Anterior cingulate cortex (tissue), 58 donors: ENCODE measurements at regions not wholly inside any gene's neighbourhood (a gene's known extent, or its start where the extent isn't known, plus 50 kb on each side); places are given as distances from the start of the nearest gene placed in this dataset.
"Not testable (repeated sequence)": the region's sequence is repeated elsewhere in the genome, so short reads cannot be mapped to it uniquely, and the experiment has no call there.

Experiments used
- DNase-seq, 58 donors: peaks; one replicate each; lab custom pipeline; 2025; lab: John Stamatoyannopoulos, UW

GRCh38 chr2:149894760-149895159 is 307.2 kb upstream of the MMADHC start:
- peak in 1 of 58 donors; percentile 17 for DNase-seq

- DNase-seq, result no peak
Observed at GRCh38 chr2:149894226-149894625, 306.7 kb upstream of the MMADHC start.

GRCh38 chr2:149892563-149892962 is 305.0 kb upstream of the MMADHC start:
- no peak for DNase-seq

DNA sequence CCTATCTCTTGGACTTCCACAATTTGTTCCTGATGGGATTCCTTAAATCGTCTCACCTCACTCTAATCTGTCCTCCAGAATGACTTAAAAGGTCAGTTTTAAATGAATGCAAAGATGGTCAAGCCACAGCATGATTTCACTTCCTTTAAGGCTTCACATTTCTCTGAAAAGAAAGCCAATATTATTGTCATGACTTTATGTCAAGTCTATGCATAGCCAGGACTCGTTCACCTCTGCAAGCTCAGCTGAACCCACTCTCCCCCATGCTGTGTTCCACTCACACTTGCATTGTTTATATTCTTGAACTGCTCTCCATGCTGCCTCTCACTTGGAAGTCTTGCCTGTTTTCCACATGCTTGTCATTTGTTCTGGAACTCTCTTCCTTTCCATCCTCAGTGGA is 298.4 kb upstream of the MMADHC start:
- no peak for DNase-seq

DNA sequence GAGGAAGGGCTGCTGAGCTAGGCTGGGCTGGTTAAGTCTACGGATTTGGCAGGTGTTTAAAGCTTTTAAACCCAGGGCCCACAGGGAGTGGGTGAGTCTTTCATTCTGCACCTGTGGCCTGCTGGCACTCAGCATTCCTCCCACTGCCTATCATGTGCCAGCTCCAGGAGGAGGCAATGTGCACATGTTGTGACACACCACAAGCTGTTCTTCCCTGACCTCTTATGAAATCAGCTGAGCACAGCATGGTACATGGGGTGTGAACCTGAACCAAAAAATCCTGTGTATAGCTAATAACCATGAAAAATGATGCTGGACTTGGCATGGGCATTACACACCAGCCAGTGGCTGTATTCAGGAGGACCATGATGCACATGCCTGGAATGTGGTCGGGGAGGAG is 297.9 kb upstream of the MMADHC start:
- DNase-seq, result no peak

DNA sequence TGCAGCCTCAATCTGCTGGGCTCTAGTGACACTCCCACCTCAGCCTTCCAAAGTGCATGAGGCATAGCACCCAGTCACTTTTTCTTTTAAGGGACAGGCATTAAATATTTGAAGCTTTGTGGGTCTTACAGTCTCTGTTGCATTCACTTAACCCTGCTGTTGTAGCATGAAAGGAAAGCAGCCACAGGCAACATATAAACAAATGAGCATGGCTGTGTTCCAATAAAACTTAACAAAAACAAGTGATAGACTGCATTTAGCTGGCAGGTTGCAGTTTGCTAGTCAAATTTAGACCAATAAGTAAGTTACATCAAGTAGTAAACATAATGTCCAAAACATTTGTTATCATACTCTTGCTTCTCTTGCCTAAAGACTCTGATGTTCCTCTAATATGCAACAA is 297.3 kb upstream of the MMADHC start:
- no peak for DNase-seq

DNA sequence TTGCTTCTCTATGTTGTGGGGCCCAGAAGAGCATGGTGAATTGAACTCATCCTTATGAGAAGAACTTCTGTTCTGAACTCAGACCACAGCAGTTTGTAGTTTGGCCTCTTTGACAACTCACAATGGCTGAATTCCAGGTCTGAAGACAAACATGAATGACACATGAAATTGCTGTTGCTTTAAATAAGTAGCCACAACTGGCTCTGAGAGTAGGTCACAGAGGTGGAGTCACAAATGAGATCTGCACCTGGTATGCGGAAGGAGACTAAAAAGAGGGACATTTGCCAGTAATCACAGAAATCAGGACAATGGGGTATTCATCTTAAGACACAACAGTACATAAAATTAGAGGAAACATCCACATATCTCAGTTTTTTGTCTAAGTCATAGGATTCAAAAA is 290.3 kb upstream of the MMADHC start:
- DNase-seq, result no peak

GRCh38 chr2:149877074-149877473 is 289.5 kb upstream of the MMADHC start:
- DNase-seq, result no peak

GRCh38 chr2:149873936-149874335 is 286.4 kb upstream of the MMADHC start:
- no peak for DNase-seq

GRCh38 chr2:149872638-149873150 is 285.1 kb upstream of the MMADHC start:
- no peak for DNase-seq

DNA sequence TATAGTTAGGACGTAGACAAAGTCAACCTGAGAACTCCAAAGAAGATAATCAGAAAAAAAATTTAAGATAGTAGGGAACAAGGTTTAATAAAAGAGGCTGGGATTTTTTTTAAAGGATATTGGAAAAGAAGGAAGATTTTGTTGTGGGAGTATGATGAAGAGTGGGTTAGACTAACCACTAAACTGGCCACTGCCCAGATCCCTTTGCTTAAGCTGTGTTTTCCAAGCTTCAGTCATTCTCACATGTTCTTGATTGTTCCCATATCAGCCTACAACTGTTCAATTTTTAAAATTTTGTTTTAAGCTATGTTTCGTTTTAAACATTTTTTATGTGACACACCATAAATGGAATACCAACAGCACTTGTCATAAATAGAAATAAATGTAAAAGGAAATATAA is 284.5 kb upstream of the MMADHC start:
- no peak for DNase-seq

DNA sequence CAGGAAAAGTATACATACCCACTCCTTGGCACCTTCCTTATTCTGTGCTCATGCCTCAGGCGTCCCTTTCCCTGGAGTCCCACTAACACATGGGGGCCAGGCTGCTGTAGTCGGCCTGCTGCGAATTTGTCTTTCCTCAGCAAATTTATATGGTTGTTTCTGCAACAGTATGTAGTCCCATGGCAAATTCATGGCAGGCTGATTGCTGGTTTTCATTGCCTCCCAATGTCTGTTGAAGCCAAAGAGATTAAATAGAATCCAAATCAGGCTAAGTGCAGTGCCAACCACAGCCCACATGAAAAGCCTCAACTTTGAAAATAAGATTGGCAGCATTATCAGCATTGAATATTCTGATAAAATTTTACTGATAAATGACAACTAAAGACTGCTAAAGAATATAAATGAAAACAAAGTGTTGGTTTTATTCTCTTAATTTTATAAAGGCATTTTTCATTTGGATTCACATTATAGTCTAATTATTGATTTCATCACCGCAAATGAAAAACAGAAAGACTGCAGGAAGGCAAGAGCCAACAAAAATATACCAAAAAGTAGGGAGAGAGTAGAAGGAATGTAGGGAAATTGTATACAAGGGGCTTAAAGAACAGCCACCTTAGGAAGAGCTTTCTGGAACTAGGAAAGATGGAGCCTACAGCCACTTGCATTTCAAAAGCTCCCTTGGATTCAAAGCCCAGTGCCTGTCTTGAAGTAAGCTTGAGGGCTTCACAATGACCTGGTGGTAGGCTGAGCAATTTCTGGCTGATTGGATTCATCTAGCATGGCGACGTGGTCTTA is 283.7 kb upstream of the MMADHC start:
- DNase-seq, result no peak

DNA sequence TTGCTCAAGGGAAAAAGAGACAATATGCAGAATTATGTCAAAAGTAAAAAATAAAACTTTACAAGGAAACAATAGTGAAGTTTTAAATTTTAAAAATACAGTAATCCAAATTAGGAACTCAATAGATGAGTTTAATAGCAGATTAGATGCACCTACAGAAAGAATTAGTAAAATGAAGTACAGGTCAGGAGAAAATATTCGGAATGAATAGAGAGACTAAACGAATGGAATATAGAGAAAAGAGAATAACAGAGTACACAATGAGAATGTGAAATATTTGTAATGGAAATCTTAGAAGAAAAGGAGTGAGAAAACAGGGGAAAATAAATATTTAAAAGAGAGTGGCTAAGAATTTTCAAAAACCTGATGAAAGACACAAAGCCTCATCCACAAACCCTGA is 275.7 kb upstream of the MMADHC start:
- DNase-seq, result no peak

DNA sequence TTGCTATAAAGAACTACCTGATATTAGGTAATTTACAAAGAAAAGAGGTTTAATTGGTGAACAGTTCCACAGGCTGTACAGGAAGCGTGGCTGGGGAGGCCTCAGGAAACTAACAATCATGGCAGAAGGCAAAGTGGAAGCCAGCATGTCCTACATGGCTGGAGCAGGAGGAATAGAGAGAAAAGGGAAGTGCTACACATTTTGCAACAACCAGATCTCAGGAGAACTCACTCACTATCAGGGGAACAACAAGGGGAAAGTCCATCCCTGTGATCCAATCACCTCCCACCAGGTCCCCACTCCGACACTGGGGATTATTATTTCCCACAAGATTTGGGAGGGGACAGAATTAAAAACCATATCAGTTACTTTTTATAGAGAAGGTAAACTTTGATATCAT is 273.5 kb upstream of the MMADHC start:
- no peak for DNase-seq

GRCh38 chr2:149860276-149860921 is 272.8 kb upstream of the MMADHC start:
- DNase-seq, result peak in 5 of 58 donors; percentile 2 to 5 (median 2)

DNA sequence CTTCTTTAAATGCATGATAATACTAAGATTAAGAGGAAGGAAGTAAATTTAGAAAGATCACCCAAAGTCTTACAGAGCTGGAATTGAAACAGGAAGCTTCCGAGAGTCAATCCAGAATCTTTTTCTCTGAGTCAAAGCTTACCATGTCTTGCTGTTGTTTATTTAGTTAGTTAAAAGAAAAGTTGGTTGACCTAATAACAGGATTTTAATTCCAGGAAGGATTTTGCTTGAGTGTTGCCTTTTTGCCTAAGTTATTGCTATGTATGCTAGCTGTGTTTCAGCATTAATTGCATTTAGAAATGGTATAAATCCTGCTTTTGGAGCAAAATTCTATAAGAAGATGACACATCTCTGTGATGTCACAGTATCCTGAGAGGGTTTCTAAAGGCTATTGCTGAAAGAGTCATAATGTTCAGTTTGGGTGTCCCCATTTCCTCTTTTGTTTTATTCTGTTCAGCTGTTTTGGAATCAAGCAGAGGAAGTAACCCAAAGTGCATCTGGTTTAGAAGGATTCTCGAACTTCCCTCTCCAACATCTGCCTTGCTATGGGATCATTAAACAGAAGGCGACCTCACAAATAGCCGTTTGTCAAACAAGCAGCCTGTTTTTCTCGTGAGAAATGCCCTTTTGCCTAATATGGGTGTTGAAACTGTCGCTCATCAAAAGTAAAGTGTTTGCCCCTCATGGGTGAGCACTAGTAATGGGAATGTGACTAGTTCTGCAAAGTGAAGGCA is 271.5 kb upstream of the MMADHC start:
- peak in 2 of 58 donors; percentile 2 to 17 for DNase-seq

DNA sequence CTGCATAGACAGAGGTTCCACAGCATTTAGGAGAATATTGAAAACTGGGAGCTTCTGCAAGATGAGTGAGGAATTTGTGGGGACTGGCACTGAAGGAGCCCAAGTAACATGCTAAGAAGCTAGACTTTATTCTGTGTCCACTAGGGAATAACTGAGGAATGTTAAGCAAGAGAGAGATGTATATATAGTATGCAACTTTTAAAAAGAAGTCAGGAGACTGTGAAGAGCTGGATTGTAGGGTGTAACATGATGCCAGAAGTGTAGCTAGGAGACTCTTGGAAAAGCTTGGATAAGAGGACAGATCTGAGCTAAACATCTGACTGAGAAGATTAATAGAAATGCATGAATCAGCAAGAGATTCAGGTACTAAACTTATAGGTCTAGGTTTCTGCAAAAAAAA is 270.6 kb upstream of the MMADHC start:
- no peak for DNase-seq

- DNase-seq, result no peak
Observed at GRCh38 chr2:149857344-149857743, 269.8 kb upstream of the MMADHC start.

DNA sequence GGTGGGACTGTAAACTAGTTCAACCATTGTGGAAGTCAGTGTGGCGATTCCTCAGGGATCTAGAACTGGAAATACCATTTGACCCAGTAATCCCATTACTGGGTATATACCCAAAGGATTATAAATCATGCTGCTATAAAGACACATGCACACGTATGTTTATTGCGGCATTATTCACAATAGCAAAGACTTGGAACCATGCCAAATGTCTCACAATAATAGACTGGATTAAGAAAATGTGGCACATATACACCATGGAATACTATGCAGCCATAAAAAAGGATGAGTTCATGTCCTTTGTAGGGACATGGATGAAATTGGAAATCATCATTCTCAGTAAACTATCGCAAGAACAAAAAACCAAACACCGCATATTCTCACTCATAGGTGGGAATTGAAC is 268.3 kb upstream of the MMADHC start:
- DNase-seq, result not testable (repeated sequence)

- no peak for DNase-seq
Observed at GRCh38 chr2:149849591-149849990, 262.0 kb upstream of the MMADHC start.

- no peak for DNase-seq
Observed at GRCh38 chr2:149849136-149849535, 261.6 kb upstream of the MMADHC start.
